ENCODE measurements at regions not wholly inside any gene's neighbourhood (a gene's known extent, or its start where the extent isn't known, plus 50 kb on each side); places are given as distances from the start of the nearest gene placed in this dataset.

GRCh38 chr22:34976474-34976873 lies 89.5 kb upstream of the ISX start:
- TF ChIP-seq CTCF (IDR thresholded peaks at IDR 0.05 in 8 of 11, conservative IDR thresholded peaks at IDR 0.05 in 3 of 11), result no peak
- no peak for TF ChIP-seq POLR2A (IDR thresholded peaks at IDR 0.05)
- TF ChIP-seq POLR2AphosphoS5 (IDR thresholded peaks at IDR 0.05), result no peak

Measured in spleen (tissue), 7 donors.